Endothelial cell of umbilical vein (primary cell): ENCODE measurements at regions not wholly inside any gene's neighbourhood (a gene's known extent, or its start where the extent isn't known, plus 50 kb on each side); places are given as distances from the start of the nearest gene placed in this dataset.

Source experiments
- POLR2A ChIP-seq: IDR thresholded peaks from 2 replicates; pipeline ENCODE4 v1.6.1; 2012; ENCODE audit warnings: low read depth, mild to moderate bottlenecking, control low read depth, low read length
- TF ChIP-seq, protein P1 (sequence below), 2 donors: IDR thresholded peaks; 1 replicate in 1 of 2; 2 replicates in 1 of 2; pipeline ENCODE4 v1.5.1; 2011; ENCODE audit warnings: low read length in 2 of 2, mild to moderate bottlenecking in 2 of 2, moderate library complexity in 2 of 2, control low read depth in 1 of 2, inconsistent platforms in 1 of 2, low read depth in 1 of 2; ENCODE audit not compliant: insufficient read depth in 1 of 2; ENCODE audit errors: extremely low read depth in 1 of 2

DNA sequence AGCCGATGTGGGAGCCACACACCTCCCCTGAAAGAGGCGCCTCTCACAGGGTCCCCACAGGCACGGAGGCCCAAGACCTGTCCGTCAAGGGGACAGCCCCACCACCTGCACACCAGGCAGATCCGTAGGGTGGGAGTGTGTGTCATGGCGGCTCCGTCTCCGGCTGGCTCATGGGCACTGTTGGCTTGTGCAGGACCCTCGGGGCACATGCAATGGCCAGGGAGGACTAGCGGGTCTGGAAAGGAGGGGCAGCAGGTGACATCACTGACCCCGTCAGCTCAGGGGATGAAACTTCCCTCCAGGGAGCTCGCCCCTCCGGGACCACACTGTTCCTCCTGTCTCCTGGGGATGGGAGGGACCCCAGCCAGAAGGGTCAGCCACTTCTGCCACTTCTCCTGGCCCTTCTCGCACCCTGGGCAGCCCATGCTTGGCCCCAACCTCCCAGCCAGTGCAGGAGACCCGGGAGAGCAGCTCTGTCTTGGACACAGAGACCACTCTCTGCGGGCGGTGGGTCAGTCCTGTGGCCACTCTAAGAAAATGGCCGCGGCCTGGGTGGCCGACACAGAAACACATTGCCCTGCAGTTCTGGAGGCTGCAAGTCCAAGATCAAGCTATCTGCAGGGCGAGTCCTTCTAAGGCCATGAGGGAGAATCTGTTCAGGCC, 75.1 kb upstream of the TWIST2 start:
- TF ChIP-seq, protein P1, sequence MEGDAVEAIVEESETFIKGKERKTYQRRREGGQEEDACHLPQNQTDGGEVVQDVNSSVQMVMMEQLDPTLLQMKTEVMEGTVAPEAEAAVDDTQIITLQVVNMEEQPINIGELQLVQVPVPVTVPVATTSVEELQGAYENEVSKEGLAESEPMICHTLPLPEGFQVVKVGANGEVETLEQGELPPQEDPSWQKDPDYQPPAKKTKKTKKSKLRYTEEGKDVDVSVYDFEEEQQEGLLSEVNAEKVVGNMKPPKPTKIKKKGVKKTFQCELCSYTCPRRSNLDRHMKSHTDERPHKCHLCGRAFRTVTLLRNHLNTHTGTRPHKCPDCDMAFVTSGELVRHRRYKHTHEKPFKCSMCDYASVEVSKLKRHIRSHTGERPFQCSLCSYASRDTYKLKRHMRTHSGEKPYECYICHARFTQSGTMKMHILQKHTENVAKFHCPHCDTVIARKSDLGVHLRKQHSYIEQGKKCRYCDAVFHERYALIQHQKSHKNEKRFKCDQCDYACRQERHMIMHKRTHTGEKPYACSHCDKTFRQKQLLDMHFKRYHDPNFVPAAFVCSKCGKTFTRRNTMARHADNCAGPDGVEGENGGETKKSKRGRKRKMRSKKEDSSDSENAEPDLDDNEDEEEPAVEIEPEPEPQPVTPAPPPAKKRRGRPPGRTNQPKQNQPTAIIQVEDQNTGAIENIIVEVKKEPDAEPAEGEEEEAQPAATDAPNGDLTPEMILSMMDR (IDR thresholded peaks at IDR 0.05; ENCODE audit: extremely low read depth in 1 of 2, insufficient read depth in 1 of 2, low read depth in 1 of 2, low read length in 2 of 2) = no peak
- TF ChIP-seq POLR2A = no peak
